ENCODE measurements at regions not wholly inside any gene's neighbourhood (a gene's known extent, or its start where the extent isn't known, plus 50 kb on each side); places are given as distances from the start of the nearest gene placed in this dataset.

GRCh38 chr6:169933839-169934698 lies 182.6 kb downstream of the ERMARD start (continued):
- TF ChIP-seq CHD7 (IDR thresholded peaks at IDR 0.05; ENCODE audit: insufficient replicate concordance, low read length) (no peak), SAP30 (IDR thresholded peaks at IDR 0.05; ENCODE audit: insufficient read depth, insufficient replicate concordance, low read length) (no peak), POLR2AphosphoS5 (IDR thresholded peaks at IDR 0.05; ENCODE audit: low read depth, low read length) (no peak), MAFK (IDR thresholded peaks at IDR 0.05; ENCODE audit: low read depth, low read length) (no peak), USF2 (IDR thresholded peaks at IDR 0.05; ENCODE audit: low read length) (no peak), KDM4A (IDR thresholded peaks at IDR 0.05; ENCODE audit: low read depth, low read length, severe bottlenecking) (no peak), GTF2F1 (IDR thresholded peaks at IDR 0.05; ENCODE audit: borderline replicate concordance, low read depth, low read length) (no peak)

Measured in H1 (cell line).